ENCODE measurements at regions not wholly inside any gene's neighbourhood (a gene's known extent, or its start where the extent isn't known, plus 50 kb on each side); places are given as distances from the start of the nearest gene placed in this dataset.

GRCh38 chr2:104140361-104140760 lies 713.6 kb upstream of the POU3F3 start:
- TF ChIP-seq CTCF (IDR thresholded peaks at IDR 0.05; ENCODE audit: low read length) (no peak), EZH2 (optimal IDR thresholded peaks at IDR 0.05; ENCODE audit: low read depth, low read length) (no peak)

All from MM.1S (cell line).